HG03439 (cell line): ENCODE measurements at regions not wholly inside any gene's neighbourhood (a gene's known extent, or its start where the extent isn't known, plus 50 kb on each side); places are given as distances from the start of the nearest gene placed in this dataset.
"Not testable (repeated sequence)": the region's sequence is repeated elsewhere in the genome, so short reads cannot be mapped to it uniquely, and the experiment has no call there.

ENCODE experiments used
- ATAC-seq: cut with Tn5 transposase; IDR thresholded peaks from one replicate; pipeline ENCODE4 v1.9.1; 2021; ENCODE audit warnings: mild to moderate bottlenecking, moderate library complexity; ENCODE audit not compliant: unreplicated experiment

GRCh38 chr13:87295636-87296035, 375.5 kb upstream of the SLITRK5 start:
- ATAC-seq: no peak

DNA sequence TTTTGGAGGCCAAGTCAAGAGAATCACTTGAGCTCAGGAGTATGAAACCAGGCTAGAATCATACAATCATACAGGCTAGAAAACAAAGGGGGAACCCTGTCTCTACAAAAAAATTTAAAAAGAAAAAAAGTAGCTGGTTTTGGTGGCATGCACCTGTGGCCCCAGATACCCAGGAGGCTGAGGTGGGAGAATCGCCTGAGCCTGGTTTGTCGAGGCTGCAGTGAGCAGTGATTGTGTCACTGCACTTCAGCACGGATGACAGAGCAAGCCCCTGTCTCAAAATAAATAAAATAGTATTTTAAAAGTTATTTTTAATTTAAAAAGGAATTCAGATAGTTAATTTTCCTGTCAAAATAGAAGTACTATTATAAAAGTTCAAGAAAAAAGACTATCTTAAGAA, 369.1 kb upstream of the SLITRK5 start:
- ATAC-seq: no peak

- ATAC-seq: no peak
Measured at GRCh38 chr13:87302931-87303330, 368.2 kb upstream of the SLITRK5 start.

DNA sequence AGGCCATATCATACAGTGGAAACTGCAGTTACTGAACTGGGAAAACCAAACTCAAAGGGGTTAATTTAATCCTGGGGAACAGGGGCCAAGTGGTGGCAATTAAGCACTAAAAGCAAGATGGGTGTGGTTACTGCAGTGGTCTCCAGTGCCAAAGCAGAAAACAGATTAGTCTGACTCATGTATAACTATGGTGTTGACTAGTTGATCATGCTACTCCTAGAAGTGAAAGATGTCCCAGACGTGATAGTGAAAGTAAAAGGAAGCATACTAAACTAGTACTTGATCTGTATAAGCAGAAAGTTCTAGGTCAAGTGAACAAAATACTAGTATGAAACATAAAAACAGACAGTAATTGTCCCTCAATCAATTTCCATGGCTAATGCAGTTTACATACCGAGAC, 360.0 kb upstream of the SLITRK5 start:
- ATAC-seq: no peak

DNA sequence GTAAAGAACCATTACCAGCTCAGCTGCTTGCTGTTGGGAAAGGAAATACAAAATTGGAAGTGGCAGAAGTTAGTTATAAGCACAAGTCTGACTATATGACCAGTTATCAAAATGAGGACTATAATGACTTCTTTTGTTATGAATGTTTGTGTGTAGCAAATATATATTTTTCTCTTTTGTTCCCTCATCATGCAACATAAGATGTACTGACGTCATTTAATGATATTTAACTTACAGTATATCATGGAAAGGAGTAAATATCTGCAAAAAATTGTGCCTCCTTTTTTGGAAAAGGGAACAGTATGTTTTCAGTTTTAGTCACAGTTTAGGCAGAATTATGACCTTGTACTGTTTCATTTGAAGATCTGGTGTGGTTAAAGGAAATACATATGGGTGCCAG, 356.3 kb upstream of the SLITRK5 start:
- no peak for ATAC-seq

- ATAC-seq: no peak
Measured at GRCh38 chr13:87322386-87322785, 348.8 kb upstream of the SLITRK5 start.

- ATAC-seq: no peak
Measured at GRCh38 chr13:87324558-87324957, 346.6 kb upstream of the SLITRK5 start.

GRCh38 chr13:87331178-87331577, 340.0 kb upstream of the SLITRK5 start:
- ATAC-seq: no peak

- ATAC-seq: no peak
Measured at GRCh38 chr13:87333599-87333998, 337.6 kb upstream of the SLITRK5 start.

DNA sequence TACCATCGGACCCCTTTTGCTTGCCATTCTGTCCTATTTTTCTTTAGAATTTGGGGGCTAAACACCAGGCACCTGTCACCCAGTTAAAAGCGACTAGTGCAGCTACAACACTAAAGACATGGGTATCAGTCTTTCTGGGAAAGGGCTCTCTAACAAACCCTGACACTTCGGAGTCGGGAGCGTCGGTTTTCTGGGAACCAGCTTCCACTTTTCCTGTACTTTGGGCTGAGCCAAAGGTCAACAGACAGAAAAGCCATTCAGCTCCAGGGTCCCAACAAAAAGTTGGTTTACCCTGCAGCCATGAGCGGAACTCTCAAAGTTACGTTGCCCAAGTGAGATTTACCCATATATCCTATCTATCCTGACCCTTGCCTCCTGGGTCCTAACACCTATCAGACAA, 337.0 kb upstream of the SLITRK5 start:
- no peak for ATAC-seq

DNA sequence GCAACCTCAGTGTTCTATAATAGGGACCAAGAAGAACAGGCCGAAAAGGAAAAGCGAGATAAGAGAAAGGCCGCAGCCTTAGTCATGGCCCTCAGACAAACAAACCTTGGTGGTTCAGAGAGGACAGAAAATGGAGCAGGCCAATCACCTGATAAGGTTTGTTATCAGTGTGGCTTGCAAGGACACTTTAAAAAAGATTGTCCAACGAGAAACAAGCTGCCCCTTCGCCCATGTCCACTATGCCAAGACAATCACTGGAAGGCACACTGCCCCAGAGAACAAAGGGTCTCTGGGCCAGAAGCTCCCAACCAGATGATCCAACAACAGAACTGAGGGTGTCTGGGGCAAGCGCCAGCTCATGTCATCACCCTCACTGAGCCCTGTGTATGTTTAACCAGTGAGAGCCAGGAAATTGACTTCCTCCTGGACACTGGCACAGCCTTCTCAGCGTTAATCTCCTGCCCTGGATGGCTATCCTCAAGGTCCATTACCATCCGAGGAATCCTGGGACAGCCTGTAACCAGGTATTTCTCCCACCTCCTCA, 334.8 kb upstream of the SLITRK5 start:
- ATAC-seq: not testable (repeated sequence)

- ATAC-seq: no peak
Measured at GRCh38 chr13:87344176-87344575, 327.0 kb upstream of the SLITRK5 start.

DNA sequence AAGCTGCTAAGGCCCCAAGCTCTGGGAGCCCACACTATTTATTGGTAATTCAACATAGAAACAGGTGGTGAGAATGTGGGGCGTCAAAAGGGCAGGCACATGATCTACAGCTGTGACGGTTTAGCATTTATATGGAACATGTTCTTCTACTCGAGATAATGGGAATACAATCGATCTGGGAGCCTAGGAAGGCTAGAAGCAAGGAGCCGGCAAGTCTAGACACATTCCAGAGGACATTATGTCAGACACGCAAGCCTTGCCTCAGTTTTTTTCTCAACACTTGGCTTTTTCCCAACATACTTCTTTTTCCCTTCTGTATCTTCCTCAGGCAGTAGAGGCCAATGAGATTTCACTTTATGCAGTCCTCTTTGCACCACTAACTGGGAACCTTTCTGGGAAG, 315.7 kb upstream of the SLITRK5 start:
- no peak for ATAC-seq

- no peak for ATAC-seq
Measured at GRCh38 chr13:87356314-87356713, 314.9 kb upstream of the SLITRK5 start.

DNA sequence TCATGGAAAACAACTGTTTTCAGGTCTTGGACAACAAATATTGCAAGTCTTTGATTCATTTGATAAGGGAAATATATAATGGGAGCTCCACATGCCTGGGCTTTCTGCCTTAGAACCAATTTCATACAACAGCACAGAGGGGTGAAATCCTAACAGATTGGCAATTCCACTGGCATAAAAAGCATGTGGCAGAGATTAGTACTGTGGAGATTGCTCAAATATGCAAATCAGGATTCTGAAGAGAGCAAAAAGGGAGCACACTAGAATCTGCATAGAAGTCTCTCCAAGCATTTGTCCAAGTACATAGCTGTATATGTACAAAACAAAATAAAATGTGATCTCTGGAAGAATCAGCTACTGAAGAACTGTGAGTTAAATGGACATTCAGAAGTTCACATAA, 312.9 kb upstream of the SLITRK5 start:
- ATAC-seq: no peak

DNA sequence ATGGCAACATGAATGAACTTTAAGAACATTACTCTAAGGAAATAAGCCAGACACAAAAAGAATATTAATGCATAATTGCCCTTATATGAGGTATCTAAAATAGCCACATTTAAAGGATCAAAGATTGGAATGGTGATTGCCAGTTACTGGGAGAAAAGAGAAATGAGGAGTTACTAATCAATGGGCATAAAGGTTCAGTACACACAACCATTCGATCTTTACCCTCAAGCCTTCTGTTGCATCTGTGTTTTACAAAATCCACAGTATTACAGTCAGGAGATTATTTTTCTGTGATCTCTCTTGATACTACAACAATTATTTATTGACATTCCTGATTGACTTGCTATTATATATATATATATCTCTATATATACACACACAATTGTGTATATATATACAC, 310.0 kb upstream of the SLITRK5 start:
- ATAC-seq: no peak

- ATAC-seq: no peak
Measured at GRCh38 chr13:87368639-87369038, 302.5 kb upstream of the SLITRK5 start.

- ATAC-seq: no peak
Measured at GRCh38 chr13:87376081-87376480, 295.1 kb upstream of the SLITRK5 start.

- ATAC-seq: no peak
Measured at GRCh38 chr13:87384099-87384498, 287.1 kb upstream of the SLITRK5 start.

- ATAC-seq: no peak
Measured at GRCh38 chr13:87393358-87393757, 277.8 kb upstream of the SLITRK5 start.

DNA sequence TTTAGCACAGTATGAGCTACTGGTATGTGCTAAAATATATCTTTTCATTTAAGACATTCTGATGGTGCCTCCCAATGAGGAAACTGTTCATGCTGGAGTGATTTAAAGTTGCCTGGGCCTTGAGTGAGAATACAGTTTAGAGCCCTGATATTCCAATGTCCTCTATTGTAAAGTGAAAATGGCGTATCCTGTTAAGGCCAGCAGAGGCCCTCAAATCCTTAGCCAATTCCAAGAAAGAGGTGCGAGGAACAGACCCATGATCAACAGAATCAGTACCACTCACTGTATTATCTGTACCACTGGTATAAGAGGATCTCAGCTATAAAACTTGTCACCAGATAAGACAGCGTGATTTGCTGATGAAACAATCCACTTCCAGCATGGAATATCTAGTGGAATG, 273.1 kb upstream of the SLITRK5 start:
- no peak for ATAC-seq

GRCh38 chr13:87403748-87404432, 267.3 kb upstream of the SLITRK5 start:
- no peak for ATAC-seq

DNA sequence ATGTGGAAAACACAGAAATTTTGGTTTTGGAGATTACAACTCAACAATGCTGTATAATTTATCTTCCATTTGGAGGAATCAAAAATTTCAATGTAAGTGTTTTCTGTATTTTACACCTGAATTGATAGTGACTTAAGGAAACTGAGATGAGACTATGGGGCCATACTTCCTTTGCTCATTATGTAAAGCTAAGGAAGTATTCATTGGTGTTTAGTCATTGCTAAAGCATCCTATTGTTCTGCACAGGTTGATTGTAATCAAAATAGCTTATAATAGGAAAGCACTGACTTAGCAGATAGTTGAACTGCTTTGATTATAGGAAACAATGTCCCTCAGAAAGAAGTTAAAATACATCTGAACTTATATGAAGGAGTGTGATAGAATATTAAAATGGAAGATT, 244.4 kb upstream of the SLITRK5 start:
- ATAC-seq: no peak
